ENCODE measurements at regions not wholly inside any gene's neighbourhood (a gene's known extent, or its start where the extent isn't known, plus 50 kb on each side); places are given as distances from the start of the nearest gene placed in this dataset.

DNA sequence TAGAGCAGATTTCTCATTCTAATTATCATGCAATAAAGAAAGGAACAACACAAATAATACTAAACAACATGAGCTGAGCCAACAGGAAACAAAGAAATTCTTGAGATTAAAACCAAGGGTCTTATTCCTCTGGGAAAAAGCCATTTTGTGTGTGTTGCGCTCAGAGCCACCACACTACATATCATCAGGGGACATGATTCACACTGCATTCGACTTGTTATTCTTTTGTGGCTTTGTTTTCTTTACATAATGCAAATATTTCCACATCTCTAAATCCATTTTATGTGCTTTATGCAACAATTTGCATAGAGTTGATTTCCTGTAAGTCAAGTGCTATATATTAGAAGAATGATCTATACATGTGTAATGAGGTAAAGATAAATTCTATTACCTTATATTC is 719.6 kb downstream of the TBC1D32 start:
- DNase-seq: no peak

DNA sequence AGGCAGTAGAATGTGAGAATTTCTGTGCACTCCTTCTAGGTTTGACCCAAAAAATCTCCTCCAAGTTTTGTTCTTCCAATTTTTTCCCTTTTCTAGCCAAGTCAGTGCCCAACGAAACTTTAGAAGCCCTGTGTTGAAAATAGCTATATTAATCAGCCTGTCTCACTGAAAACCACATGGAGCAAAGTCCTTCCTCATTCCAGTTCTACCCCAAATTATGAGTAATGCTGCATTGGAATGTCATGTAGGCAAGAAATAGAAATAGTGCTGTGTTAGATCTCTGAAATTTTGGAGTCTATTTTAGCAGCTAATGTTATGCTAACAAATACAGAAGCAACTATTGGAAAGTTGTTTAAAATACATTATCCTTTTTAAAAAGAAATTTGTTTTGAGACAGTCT is 725.5 kb downstream of the TBC1D32 start:
- no peak for DNase-seq

DNA sequence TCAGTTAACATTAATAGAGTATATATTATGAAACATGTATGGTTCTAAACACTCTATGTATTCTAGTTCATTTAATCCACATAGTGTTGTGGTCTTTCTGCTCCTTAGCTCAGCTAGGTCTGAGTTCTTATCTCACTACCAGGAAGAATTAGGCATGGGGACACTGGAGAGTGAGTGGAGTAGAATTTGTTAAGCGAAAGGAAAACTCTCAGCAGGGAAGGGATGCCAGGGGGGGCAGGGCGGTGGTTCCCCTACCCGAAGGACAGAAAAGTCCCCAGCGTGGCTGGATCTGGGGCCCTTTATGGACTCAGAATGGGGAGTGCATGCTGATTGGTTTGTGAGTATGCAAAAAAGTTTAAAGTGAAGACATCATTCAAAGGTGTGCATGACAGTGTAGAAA is 727.5 kb downstream of the TBC1D32 start:
- DNase-seq: no peak

DNA sequence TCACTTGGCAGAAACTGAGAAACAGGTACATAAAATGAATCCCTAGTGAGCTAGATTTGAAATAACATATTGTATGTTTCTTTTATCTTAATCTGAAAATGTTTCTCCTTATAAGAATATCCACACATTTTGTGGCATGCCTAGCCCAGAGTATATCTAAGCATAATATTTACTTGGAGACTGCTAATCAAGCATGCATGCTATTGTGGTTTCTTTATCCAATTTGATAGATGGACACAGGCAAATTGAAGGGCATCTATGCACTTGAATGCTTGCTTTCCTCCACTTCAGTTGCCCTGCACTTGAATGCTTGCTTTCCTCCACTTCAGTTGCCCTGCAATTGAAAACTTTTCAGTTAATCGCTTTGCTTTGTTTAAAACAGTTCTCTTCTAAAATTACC is 729.8 kb downstream of the TBC1D32 start:
- DNase-seq: no peak

DNA sequence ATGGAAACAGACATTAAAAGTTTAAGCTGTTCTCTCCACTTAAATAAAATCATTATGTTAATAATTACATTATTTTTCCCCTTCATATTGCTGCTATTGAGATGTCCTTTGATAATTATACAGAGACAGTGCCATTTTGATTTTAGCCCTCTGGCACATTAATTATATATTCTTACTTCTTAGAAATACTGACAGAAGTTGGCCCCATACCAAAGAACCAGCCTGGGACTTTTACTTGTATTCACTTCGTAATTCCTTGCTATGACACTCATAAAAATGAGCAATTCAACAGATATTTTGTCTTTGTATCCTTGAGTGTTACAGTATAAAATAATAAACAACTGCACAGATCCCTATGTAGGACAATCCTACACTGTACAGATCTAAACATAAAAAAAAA is 743.7 kb downstream of the TBC1D32 start:
- DNase-seq: no peak

DNA sequence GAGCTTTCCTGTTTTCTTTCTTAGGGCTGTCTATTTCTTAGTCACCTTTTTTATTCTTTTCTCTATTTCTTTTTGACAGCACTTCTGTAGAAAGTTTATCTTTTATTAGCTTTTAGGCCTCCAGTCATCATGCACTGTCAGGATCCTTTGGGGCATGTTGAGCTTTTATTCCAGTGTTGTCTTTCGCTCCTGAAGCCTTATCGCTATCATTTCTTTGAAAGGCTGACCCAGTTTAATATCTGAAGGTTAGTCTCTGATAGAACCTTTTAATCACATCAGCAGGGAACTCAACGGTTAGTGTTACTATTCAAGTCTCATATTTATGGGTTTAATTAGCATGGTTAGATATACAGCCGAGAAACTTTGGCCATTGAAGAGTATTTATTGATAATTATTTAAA is 745.9 kb downstream of the TBC1D32 start:
- no peak for DNase-seq

DNA sequence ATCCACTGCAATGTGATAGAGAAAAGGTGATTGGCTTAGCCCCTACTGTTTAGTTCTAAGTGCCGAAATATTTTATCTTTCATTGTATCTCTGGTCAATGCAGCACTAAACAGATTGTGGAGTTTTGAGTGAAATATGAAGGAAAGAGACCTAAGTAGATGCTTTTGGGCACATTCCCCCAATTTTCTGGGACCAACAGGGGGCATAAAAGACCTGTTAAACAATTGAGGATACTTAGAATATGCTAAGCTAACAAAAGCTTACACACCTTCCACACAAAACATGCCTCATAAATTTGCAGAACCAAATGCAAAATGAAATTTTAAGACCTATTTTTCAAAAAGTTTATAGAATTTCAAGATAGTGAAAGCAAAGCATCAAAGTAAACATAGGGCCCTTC is 746.9 kb downstream of the TBC1D32 start:
- DNase-seq: no peak

DNA sequence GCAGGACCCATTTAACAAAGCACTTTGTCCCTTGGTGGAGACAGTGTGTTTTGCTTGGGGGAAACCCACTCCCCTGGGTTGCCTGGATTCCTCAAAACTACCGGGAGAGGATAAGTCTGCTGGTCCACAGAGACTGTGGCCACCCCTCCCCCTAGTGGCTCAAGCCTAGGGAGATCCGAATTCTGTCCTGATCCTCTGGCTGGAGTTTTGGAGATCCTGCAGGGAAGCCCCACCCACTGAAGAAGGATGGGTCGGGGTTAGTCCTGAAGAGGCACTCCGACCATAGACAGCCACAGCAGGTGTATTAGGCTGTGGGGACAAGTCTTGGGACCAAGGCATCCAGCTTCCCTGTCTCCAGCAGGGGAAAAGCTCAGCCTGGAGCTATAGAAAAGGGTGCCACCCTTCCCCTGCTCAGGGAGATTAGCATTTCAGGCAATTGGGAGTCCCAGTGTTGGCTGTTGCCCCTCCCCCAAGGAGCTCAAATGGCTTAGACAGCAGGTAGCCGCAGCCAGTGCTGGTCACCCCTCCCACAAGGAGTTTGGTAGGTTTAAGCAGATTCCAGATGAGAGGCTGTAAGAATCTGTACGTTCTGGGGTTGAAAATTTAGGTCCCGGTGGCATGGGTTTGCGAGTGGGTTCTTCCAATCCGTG is 750.0 kb downstream of the TBC1D32 start:
- no peak for DNase-seq

DNA sequence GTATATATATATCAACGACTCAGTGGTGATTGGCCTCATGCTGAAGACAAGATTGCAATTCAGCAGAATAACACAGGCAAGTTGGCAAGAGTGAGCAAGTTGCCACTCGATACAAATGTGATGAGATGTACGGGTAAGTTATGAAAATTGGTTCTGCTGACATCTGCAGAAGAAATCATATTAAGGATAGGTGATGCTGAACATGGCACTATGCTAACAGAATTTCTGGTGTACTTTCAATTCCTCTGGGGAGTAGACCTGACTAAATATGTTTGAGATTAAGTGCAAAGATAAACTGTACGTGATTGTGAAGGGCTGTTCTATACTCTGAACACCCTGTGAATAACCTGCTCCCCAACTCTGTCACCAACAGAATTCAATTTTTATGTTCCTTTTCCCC is 758.2 kb downstream of the TBC1D32 start:
- DNase-seq: no peak

DNA sequence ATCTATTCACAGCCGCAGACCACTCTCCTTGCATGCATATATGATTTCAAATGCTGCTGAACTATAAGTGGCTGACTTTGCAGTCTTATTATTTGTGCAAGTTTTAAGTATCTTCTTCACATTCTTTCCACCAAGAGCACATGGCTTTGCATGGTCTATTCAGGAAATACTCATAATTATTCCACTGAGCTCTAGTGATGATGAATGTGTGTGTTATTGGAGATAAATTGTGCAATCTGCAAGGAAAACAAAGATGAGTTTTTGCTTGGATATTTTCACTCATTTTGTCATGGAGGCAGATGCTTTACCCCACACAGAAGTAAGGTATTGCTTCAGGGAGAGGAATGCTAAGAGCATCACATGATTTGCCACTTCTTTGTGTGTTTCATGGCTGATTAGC is 764.6 kb downstream of the TBC1D32 start:
- DNase-seq: no peak

DNA sequence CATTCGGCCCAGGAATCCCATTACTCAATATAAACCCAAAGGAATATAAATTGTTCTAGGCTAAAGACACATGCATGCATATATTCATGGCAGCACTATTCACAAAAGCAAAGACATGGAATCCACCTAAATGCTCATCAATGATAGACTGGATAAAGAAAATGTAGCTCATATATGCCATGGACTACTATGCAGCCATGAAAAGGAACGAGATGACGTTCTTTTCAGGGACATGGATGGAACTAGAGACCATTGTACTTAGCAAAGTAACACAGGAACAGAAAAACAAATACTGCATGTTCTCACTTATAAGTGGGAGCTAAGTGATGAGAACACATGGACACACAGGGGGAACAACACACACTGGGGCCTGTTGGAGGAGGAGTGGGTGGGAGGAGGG is 769.5 kb downstream of the TBC1D32 start:
- DNase-seq: no peak

DNA sequence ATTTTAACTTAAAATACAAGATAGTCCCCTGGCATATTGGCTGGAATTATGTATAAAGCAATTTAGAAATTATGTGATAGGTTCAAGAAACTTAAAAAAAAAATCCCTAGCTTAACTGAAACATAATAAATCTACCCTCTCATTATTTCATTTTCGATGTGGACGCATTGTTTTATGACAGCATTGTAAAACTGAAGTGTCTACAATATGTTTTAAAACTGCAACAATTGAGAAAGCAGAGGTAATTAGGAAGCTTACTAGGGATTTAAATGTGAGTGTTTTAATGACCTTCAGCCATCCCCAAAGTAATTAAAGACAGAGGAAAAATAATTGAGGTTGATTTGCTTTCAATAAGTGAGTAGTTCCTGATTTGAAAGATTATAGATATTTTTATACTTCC is 776.0 kb downstream of the TBC1D32 start:
- no peak for DNase-seq

DNA sequence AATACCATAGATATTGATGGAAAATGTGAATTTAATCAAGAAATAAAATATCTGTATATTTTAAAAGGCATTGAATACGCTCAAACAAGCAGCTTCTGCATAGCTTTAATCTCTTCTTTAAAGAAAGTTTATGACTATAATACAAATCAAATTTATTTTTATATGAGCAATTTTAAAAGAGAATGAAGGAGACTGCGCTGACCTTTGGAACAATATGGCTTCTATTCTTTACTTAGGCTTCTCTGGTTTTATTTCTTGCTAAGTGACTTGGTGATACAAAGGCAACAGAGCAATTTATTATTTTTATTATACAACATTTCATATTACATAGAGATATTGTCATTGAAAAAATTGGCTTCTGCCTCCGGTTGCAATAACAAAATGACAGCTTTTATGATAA is 776.7 kb downstream of the TBC1D32 start:
- no peak for DNase-seq

DNA sequence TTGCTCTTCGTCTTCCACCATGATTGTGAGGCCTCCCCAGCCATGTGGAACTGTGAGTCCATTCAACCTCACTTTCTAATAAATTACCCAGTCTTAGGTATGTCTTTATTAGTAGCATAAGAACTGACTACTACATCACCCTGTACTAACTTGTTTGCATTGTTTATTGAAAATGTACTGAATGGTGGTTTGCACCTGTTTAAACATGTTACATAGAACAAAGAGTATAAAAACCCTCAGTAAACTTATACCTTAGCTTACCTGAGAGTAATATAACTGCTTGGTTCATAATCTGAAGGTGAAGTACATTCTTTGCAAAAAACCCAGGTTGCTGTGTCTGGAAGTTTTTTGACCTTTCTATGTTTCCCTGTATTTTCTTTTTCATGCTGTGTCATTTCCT is 777.8 kb downstream of the TBC1D32 start:
- no peak for DNase-seq

DNA sequence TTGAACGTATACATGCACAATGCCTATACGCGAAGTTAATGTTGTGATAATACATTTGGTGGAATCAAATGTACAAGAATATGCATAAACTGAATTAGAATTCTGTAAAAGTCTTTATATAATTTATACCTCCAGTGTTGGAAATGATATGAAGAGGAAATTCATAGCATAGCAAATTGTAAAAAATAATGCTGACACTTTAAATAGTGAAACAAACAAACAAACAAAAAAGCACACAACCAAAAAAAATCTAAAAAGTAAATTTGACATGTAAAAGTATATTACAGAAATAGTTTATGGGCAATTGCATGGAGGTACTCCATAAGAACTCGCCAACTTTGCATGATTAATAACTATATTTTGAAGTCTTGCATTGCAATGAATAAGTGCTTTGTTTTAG is 780.9 kb downstream of the TBC1D32 start:
- DNase-seq: no peak

DNA sequence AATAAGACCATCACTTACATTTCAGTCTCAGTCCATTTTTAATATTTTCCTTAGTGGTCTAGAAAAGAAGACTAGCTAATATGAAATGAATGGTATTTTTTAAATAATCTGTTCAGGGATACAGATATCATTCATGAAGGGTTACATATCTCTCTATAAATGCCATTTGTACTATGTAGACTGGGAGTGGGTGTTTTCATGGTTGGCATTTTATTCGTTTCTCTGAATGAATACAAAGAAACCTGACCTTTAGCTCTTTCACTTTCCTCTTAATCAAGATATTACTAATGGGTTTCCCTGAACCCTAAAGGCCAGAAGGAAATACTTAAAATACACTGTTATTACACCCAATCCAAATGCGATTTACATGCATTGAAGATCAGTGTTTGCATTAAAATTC is 788.9 kb downstream of the TBC1D32 start:
- no peak for DNase-seq

DNA sequence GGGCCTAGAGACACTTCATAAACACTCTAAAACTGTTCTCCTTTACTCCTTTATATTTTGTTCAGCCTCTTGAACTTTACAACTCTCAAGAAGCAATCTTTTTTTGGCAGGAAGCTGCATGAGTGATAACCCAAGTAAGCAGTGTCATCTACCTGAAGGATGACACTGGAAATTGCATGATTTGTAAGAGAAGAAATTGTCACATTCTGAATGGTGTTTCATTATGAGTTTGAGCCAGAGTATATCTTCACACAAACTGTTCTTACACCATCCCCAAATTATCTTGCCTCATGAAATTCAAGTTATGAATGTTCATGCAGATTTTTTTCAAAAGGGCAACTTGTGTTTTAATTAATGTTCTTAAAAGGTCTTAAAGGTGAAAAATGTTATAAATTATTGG is 799.3 kb downstream of the TBC1D32 start:
- no peak for DNase-seq

DNA sequence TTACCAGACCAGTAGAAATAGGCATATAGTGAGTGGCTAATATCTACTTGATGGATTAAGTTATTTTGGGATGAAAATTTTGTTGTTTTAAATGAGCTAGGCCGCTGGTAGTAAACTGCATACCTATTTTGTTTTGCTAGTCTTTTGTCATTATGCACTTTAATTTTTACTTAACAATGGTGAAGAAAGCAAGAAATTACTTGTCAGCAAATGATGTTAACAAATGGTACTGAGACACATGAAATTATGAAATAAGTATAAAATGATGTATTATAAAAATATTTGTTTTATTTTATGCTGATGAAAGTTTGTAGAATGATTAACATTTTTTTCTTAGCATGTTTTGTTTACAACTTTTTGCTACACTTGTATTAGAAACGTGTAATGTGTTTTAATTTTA is 807.7 kb downstream of the TBC1D32 start:
- DNase-seq: no peak

DNA sequence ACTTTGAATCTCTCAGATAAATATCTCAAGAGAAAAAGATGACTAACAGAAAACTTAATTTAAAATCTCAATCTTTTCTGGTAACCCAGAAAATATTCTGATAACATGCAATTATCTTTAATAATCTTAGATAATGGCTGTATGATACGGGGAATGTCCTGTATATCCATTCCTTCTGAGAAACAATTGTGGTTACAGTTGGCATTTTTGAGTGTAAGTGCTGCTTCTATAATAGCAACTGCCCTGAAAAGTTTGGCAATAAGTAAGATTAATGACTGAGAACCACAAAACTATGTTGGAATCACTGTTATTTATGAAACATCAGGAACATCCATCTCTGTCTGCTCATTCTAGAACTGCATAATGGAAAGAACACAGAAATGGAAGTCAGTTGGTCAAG is 819.7 kb downstream of the TBC1D32 start:
- no peak for DNase-seq

DNA sequence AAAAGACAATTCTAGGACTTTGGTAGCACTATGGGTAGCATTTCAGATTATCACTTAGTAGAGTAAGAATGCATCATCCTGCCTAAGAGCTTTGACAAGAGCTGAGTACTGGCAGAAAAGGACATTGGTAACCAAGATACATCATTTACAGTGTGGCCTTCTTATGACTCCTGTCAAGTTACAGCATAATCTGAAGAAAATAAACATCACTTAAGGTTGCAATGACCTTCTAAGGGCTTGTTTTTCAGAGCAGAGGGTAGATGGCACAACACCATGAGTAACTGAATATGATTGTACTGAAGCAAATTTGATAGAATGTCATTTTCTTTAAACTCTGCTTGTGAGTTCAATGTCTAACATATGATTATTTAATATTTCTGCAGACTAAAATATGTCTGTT is 822.6 kb downstream of the TBC1D32 start:
- no peak for DNase-seq

DNA sequence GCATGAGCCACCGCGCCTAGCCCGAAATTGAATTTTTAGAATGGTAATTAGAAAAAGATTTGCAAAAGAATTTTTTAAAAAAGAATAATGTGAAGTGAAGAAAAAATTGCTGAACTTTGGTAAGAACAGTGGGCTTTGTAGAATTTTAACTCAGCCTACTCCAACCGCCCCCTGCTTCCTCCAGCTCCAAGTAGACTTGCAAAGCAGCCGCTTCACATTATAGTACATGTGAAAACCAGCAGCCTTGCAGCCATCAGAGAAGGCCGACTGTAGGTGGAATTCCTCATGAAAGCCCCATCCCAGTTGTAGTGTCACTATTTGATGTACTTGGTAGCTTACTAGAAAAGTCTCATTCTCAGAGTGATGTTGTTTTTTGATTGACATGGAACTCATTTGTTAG is 835.6 kb downstream of the TBC1D32 start:
- no peak for DNase-seq

DNA sequence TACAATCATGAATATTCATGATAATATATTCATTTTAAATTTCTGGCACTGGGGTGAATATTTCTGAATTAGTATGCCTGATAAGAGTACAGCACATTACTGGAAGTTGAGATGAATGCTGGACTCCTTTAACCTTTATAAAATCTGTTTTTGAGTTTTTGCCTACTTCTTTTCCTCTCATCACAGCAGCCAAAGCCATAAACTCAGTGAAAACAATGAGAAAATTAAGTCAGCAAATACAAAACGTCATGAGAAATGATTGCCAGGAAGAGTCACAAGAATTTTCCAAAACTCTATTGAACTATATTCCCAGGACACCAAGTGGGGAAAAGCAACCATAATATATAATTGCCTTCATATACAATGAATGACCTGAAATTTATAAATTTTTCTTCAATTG is 837.6 kb downstream of the TBC1D32 start:
- no peak for DNase-seq

DNA sequence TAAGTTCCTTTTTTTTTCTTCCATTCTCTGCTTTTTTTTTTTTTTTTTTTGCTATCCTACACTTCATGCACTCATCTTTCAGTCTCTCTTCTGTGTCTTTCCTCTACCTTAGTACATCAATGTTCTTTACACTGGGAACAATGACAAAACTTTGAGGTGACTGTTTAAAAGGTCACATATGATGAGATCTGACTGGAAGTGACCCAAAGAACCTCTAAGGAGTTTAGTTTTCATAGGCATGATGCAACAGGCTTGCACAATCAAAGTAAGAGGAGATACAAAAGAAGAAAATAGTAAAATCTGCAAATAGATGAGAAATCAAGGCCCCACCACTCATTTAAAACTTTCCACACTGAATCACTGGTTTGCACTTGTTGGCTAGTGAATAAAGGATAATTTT is 840.8 kb downstream of the TBC1D32 start:
- no peak for DNase-seq

DNA sequence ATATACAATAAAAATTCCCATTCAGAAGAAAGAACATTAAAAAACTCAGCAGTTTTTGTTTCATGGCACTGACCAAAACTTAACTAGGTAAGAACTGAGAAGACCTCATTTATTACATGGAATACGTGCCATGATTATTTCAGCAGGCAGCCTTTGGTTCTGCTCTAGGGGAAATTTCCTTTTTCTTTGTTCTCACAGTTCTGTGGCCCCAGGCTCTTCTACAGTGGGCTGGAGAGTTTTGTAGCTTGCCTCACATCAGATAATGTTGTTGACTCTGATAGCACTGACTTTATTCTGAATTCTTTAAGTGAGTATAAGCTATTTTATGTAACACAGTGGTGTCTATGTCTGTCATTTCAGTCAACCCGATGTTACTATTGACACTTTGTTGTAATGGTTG is 844.3 kb downstream of the TBC1D32 start:
- no peak for DNase-seq

DNA sequence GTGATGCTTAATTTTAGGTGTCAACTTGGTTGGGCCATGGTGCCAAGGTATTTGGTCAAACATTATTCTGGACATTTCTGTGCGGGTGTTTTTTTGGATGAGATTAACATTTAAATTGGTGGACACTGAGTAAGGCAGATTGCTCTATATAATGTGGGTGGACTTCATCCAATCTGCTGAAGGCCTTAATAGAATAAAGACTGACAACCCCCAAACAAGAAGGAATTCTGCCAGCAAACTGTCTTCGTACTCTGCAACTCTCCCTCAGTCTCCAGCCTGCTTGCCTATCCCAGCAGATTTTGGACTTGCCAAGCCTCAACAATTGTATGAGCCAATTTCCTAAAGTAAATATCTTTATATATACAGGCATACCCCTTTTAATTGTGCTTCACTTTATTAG is 850.1 kb downstream of the TBC1D32 start:
- DNase-seq: no peak

DNA sequence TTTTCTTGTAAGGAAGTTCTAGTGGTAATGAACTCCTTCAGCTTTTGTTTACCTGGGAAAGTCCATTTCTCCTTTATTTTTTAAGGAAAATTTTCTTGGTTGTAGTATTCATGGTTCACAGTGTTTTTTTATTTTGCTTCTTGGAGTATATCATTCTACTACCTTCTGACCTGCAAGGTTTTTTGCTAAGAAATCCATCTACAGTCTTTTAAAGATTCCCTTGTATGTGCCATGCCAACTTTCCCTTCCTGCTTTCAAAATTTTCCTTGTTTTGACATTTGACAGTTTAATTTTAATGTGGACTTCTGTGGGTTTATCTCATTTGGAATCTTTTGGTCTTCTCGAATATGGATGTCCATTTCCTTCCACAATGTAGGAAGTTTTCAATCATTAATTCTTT is 855.6 kb downstream of the TBC1D32 start:
- DNase-seq: no peak

Measured in CD4-positive, alpha-beta T cell treated with Interleukin-4 for 4 hours (primary cell).